HG03520 (cell line): ENCODE measurements at regions not wholly inside any gene's neighbourhood (a gene's known extent, or its start where the extent isn't known, plus 50 kb on each side); places are given as distances from the start of the nearest gene placed in this dataset.

Source experiments
- ATAC-seq: cut with Tn5 transposase; IDR thresholded peaks from one replicate; pipeline ENCODE4 v1.9.1; 2021; ENCODE audit warnings: mild to moderate bottlenecking, moderate library complexity; ENCODE audit not compliant: unreplicated experiment

DNA sequence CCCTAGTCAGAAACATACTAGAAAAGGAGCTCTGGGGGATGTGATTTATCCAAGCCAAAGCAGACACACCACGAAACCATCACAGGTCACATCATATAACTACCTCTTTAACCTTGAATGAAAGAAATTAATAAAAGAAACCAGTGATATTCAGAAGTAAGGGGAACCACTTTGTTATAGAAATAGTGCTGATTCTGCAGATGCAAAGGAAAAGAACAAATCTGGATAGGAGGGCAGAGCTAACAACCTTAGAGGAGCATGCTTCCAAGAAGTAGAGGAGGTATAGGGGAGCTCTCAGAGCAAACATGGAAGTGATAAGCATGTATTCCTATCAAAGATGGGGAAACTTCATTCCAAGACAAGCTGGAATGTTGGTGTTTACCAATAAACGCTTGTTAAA lies 117.0 kb upstream of the MDM1 start:
- no peak for ATAC-seq

GRCh38 chr12:68450947-68451260 lies 118.7 kb upstream of the MDM1 start:
- peak; percentile 36 for ATAC-seq

DNA sequence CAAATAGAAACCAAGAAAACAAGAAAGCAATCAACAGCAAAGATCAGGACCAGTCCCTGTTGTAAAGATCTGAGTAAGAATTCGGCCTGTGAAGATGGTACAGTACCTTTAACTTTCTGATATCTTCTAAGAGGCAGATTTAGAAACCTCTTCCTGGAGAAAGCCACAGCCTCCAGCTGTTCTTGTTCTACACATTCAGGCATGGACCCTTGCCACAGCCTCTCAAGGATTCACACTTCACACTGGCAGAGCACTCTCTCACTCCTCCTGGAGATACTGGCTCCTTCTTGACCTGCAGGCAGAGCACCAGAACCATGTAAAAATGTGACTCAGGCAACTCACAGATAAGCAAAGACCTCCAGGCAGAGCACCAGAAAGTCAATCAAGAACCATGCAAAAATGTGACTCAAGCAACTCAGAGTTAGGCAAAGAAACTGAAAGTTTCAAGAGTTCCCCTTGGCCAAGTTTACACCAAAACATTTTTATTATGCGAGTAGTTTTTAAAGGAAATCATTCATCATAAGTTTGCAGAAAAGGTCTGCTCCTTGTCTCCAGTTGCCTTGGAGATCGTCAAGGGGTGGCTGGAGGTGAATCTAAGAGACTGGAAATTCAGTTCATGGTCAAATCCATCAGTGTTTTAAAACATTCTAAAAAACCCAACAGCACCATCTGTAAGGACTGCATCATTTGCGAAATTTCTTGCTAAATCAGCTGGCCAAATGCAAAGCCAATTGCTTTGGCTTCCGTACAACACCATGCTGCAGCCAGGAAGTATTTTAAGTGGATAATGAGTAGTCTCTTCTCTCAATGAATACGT lies 119.3 kb upstream of the MDM1 start:
- peak; percentile 63 for ATAC-seq

DNA sequence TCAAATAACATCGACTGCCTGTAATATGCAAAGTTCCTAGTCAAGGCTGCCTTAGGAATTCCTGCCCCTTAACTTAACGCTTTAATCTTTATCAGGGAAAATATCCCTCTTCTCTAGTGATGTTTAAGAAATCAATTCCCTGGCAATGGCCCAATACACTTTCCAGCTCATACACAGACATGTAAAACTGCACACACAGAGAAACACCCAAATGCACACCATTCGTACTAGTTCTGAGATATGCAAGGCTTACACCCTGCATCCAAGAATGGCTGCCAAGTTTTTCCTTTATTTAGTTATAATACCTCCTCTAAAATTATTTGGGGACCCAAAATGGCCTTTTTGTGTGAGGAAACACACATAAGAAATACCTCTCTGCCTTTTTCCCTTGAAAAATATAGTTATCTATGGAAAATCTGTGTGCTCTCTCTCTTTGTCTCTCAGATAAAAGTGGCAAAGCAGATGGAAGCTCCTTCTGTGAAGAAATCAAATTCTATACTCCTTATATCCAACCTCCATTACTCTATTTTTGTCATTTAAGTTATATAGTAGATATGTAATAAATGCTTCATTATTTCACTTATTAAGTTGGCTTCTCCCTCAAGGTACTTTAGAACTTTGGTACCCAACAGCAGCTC lies 120.0 kb upstream of the MDM1 start:
- ATAC-seq, result no peak

DNA sequence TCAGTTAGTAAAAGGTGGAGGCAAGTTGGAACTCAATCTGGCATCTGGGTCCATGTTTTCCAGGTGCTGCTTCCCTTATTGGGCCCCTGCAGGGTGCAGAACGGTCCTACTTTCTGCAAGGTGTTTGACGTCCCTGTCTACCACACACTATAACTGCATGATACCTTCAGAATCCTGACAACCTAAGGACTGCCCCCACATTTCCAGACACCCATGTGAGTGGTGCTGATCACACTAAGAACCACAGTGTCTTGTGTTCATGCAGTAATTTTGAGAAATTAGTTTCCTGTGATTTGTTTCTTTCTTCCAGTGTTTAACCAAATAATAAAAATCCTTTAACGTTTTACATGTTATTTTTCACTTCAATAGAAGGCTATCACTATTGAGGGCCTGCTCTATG lies 121.1 kb upstream of the MDM1 start:
- no peak for ATAC-seq

- no peak for ATAC-seq
These were observed 121.7 kb upstream of the MDM1 start for GRCh38 chr12:68453876-68454275.

DNA sequence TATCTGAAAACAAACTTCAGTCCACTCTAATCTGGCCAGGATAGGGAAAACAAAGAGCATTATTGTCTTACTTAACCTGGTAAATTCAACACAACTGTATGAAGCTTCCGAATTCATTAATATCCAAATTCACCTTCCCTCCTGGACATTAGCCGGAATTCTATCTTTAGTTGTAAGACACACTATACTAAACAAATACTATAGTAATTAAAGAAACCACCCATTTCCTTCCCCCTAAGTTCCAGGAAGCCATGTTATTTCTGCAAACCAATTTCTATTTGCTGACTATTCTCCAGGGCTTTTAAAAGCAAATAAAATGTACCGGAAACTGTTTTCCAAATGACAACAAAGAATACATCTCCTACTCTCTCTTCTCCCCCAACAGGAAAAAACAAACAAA lies 122.7 kb upstream of the MDM1 start:
- ATAC-seq, result no peak

GRCh38 chr12:68455691-68456345 lies 123.7 kb upstream of the MDM1 start:
- no peak for ATAC-seq

DNA sequence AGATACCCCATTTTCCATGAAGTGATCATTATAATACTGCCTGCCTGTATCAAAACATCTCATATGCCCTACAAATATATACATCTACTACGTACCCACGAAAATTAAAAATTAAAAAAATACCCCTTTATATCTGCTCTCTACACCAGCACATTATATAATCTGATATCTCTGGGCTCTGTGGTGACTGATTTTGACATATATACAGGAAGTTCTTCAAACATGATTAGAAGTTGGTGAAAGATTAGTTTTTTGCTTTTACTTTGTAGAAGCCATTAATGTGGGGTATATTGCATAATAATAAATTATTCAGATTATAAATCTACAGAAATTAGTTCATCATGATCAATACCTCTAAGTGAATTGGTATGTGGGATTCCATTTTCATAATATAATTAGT lies 126.7 kb upstream of the MDM1 start:
- no peak for ATAC-seq

- ATAC-seq, result no peak
These were observed 128.1 kb upstream of the MDM1 start for GRCh38 chr12:68460236-68460635.

DNA sequence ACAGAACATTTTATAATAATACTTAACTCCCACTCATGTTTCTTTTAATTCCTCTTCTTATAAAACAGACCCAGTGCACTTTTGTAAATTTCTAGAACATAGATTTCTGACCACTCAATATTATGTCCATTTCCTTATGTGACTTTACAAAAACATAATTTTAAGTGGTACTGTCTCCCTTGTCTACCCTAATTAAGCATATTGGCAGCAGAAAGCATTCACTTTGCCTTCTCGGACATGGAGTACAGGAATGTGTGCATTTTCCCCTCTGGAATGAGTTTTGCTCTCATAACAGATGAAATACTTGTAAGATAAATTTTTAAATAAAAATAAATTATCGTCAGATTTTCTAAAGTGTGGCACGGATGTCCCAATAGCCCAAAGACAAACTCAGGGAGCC lies 129.5 kb upstream of the MDM1 start:
- no peak for ATAC-seq

GRCh38 chr12:68462803-68463202 lies 130.6 kb upstream of the MDM1 start:
- peak; percentile 60 for ATAC-seq

GRCh38 chr12:68465227-68465626 lies 133.1 kb upstream of the MDM1 start:
- ATAC-seq, result no peak

DNA sequence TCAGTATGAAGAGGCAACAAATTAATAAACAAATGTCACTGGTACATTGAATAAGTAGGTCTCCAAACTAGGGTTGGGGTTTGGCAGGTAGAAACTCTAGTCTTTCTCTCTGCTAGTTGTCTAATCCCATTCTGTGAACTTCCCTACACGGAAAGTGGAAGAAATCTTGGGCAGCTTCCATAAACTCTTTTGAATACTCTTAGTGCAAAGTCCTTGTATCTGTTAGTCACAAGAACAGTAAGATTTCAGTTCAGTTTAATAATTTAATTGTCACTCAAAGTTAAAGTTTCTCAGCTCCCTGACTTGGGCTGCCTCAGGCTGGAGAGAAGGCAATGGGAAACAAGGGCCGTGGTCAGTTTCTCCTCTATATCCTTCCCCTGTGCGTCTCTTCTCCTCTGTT lies 135.4 kb upstream of the MDM1 start:
- no peak for ATAC-seq

DNA sequence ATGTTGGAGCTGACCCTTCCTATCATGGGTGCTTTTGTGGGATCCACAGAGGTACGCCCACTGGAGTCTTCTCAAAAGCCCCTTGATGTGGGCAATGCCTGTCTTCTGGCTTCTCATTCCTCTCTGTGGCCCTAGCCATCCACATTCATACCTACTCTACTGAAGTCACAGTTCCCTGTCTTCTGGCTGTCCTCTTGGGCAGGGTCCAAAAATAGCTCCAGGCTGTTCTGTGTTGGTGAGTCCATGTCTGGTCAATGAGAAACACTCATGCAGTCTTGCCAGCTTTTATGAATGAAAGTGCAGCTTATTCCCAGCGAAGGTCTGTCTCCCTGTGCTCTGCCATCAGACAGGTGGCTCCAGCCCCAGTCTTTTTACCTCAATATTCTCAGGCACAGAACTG lies 135.9 kb upstream of the MDM1 start:
- no peak for ATAC-seq

GRCh38 chr12:68469113-68469512 lies 137.0 kb upstream of the MDM1 start:
- ATAC-seq, result no peak

GRCh38 chr12:68470664-68471328 lies 138.6 kb upstream of the MDM1 start:
- no peak for ATAC-seq

DNA sequence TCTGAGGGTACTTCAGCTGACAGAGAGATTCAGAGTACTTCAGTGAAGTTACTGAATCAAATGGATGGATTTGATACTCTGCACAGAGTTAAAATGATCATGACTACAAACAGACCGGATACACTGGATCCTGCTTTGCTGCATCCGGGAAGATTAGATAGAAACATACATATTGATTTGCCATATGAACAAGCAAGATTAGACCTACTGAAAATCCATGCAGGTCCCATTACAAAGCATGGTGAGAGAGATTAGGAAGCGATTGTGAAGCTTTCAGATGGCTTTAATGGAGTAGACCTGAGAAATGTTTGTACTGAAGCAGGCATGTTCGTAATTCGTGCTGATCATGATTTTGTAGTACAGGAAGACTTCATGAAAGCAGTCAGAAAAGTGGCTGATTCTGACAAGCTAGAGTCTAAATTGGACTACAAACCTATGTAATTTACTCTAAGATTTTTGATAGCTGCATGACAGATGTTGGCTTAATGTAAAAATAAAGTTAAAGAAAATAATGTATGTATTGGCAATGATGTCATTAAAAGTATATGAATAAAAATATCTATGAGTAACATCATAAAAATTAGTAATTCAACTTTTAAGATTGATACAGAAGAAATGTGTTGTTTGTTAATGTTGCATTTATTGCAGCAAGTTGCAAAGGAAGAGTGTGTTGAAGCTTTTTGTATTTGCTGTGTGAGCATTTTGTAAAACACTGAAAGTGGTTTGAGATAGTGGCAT lies 136.1 kb upstream of the RAP1B start:
- ATAC-seq, result no peak

DNA sequence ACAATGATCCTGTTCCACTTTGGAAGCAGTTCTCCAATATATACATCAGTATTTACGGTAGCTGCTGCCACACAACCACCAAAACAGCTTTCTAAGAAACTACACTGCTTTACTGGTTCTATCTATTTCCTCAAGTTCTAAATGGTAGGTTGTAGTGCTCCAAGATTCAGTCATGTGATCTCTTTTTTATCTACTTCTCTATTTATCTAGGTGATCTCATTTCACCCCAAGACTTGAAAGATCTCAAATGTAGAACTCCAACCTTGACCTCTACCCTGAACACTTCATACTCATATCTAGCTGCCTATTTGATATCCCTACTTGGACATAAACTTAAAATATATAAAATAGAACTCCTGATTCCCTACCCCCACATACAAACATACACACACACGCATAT lies 133.9 kb upstream of the RAP1B start:
- no peak for ATAC-seq

DNA sequence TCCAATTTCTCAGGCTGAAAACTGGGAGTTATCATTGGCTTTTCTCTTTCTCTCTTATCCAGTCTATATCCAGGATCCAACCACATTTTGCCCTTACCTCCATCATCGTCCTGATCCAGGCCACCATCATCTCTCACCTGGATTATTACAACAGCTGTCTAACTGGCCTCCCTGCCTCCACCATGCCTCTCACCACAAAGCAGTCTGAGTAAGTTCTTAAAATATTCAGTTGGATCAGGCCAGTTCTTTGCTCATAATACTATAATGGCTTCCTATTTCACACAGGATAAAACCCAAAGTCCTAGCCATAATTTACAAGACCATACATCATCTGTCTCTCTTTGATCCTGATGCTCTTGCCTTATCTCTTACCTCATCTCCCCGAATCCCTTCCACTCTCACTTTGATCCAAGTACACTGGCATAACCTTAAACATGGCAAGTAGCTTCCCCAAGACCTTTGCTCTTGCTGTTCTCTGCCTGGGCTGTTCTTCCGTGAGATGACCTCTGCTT lies 133.4 kb upstream of the RAP1B start:
- no peak for ATAC-seq

DNA sequence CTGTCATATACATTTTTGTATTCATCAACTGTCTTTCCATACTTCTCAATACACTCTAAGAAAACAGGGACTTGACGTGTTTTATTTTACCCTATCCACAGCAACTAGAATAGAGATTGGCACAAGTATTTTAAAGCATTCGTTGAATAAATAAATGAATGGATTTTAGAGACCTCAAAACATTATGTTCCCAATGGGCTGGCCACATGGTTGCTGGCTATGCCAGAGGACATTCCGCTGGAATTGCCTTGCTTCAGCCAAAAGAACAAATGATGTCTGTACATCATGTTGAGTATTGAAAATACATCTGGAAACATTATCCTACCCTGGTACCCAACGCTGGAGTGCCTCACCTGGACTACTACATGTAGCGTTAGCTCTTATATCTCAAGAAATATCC lies 132.8 kb upstream of the RAP1B start:
- no peak for ATAC-seq
